ENCODE measurements at regions not wholly inside any gene's neighbourhood (a gene's known extent, or its start where the extent isn't known, plus 50 kb on each side); places are given as distances from the start of the nearest gene placed in this dataset.

GRCh38 chr17:77666881-77667395 lies 291.6 kb upstream of the TNRC6C start:
- WGBS (ENCODE audit: insufficient coverage, insufficient read length) = no CpG with 5 or more reads among the region's 7 CpGs
- no peaks in the 10 kb centered on the region for H3K36me3 ChIP-seq (ENCODE audit: control insufficient read depth, insufficient read depth, low read length)
- H3K27ac ChIP-seq (ENCODE audit: low read length) = no peak overlapping the region
- H3K4me3 ChIP-seq (ENCODE audit: low read length) = no peak overlapping the region
- H3K27me3 ChIP-seq (ENCODE audit: control insufficient read depth, insufficient read depth, low read length) = no peaks in the 10 kb centered on the region
- DNase-seq (ENCODE audit: low read depth, low spot score) = no peak
- H3K9me3 ChIP-seq (ENCODE audit: control insufficient read depth, insufficient read depth, low read length) = peaks cover 1% of the 10 kb centered on the region; the same call in 1 of the 2 replicates
- H3K4me1 ChIP-seq (ENCODE audit: control insufficient read depth, insufficient read depth, low read length) = no peaks in the 10 kb centered on the region

DNA sequence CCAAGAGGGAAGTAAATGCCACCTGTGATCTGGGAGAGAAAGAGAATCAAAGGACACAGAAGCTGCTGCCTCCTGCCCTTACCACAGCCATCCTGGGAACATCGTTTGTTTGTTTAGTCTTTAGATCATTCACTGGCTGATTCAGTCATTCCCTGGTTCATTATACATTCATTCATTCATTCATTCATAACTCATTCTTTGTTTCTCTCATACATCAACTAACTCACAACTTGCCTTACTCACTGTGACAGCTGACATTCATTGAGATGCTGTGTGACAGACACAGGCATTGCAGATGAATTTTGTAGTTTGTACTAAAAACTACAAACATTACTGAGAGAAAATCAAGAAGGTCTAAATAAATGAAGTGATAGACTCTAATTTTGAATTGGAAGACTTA lies 291.0 kb upstream of the TNRC6C start:
- no peak for DNase-seq (ENCODE audit: low read depth, low spot score)
- Histone ChIP-seq H3K9me3 (ENCODE audit: control insufficient read depth, insufficient read depth, low read length) (peaks cover 1% of the 10 kb centered on the region; the same call in 1 of the 2 replicates), H3K27me3 (ENCODE audit: control insufficient read depth, insufficient read depth, low read length) (no peaks in the 10 kb centered on the region), H3K27ac (ENCODE audit: low read length) (no peak overlapping the region), H3K36me3 (ENCODE audit: control insufficient read depth, insufficient read depth, low read length) (no peaks in the 10 kb centered on the region), H3K4me1 (ENCODE audit: control insufficient read depth, insufficient read depth, low read length) (no peaks in the 10 kb centered on the region), H3K4me3 (ENCODE audit: low read length) (no peak overlapping the region)
- WGBS (ENCODE audit: insufficient coverage, insufficient read length) = no CpG with 5 or more reads among the region's 1 CpG

- Histone ChIP-seq H3K4me3 (ENCODE audit: low read length) (no peak overlapping the region), H3K9me3 (ENCODE audit: control insufficient read depth, insufficient read depth, low read length) (peaks cover 1% of the 10 kb centered on the region; the same call in 1 of the 2 replicates), H3K4me1 (ENCODE audit: control insufficient read depth, insufficient read depth, low read length) (no peaks in the 10 kb centered on the region), H3K36me3 (ENCODE audit: control insufficient read depth, insufficient read depth, low read length) (no peaks in the 10 kb centered on the region), H3K27ac (ENCODE audit: low read length) (no peak overlapping the region), H3K27me3 (ENCODE audit: control insufficient read depth, insufficient read depth, low read length) (no peaks in the 10 kb centered on the region)
- no CpG with 5 or more reads among the region's 2 CpGs for WGBS (ENCODE audit: insufficient coverage, insufficient read length)
- DNase-seq (ENCODE audit: low read depth, low spot score) = no peak
Observed at GRCh38 chr17:77668518-77668917, 290.0 kb upstream of the TNRC6C start.

DNA sequence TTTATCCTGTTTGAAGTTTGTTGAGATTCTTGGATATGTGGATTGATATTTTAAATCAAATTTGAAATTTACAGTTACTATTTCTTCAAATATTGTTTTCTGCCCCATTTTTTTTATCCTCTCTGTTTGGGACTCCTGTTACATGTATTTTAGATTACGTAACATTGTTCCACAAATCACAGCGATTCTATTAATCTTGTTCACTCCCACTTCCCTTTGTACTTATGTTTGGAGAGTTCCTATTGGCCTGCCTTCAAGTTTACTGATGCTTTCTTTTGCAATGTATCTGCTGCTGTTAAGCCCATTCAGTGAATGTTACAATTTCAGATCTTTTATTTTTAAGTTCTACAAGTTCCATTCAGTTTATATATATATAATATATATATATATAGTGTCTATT lies 288.3 kb upstream of the TNRC6C start:
- no peak overlapping the region for H3K4me3 ChIP-seq (ENCODE audit: low read length)
- WGBS (ENCODE audit: insufficient coverage, insufficient read length) = no CpG with 5 or more reads among the region's 2 CpGs
- H3K27me3 ChIP-seq (ENCODE audit: control insufficient read depth, insufficient read depth, low read length) = no peaks in the 10 kb centered on the region
- H3K36me3 ChIP-seq (ENCODE audit: control insufficient read depth, insufficient read depth, low read length) = no peaks in the 10 kb centered on the region
- DNase-seq (ENCODE audit: low read depth, low spot score) = no peak
- peaks cover 1% of the 10 kb centered on the region; the same call in 1 of the 2 replicates for H3K9me3 ChIP-seq (ENCODE audit: control insufficient read depth, insufficient read depth, low read length)
- no peak overlapping the region for H3K27ac ChIP-seq (ENCODE audit: low read length)
- no peaks in the 10 kb centered on the region for H3K4me1 ChIP-seq (ENCODE audit: control insufficient read depth, insufficient read depth, low read length)

GRCh38 chr17:77674358-77674757 lies 284.1 kb upstream of the TNRC6C start:
- no CpG with 5 or more reads among the region's 11 CpGs for WGBS (ENCODE audit: insufficient coverage, insufficient read length)
- no peaks in the 10 kb centered on the region for H3K36me3 ChIP-seq (ENCODE audit: control insufficient read depth, insufficient read depth, low read length)
- DNase-seq (ENCODE audit: low read depth, low spot score) = no peak
- no peak overlapping the region for H3K4me3 ChIP-seq (ENCODE audit: low read length)
- H3K27me3 ChIP-seq (ENCODE audit: control insufficient read depth, insufficient read depth, low read length) = no peaks in the 10 kb centered on the region
- no peaks in the 10 kb centered on the region for H3K9me3 ChIP-seq (ENCODE audit: control insufficient read depth, insufficient read depth, low read length)
- 0 out of 2 replicates have a peak, but pooled peaks cover 1% of the 10 kb centered on the region for H3K4me1 ChIP-seq (ENCODE audit: control insufficient read depth, insufficient read depth, low read length)
- H3K27ac ChIP-seq (ENCODE audit: low read length) = no peak overlapping the region

- Histone ChIP-seq H3K27me3 (ENCODE audit: control insufficient read depth, insufficient read depth, low read length) (no peaks in the 10 kb centered on the region), H3K9me3 (ENCODE audit: control insufficient read depth, insufficient read depth, low read length) (no peaks in the 10 kb centered on the region), H3K4me3 (ENCODE audit: low read length) (no peak overlapping the region), H3K27ac (ENCODE audit: low read length) (no peak overlapping the region), H3K4me1 (ENCODE audit: control insufficient read depth, insufficient read depth, low read length) (0 out of 2 replicates have a peak, but pooled peaks cover 1% of the 10 kb centered on the region), H3K36me3 (ENCODE audit: control insufficient read depth, insufficient read depth, low read length) (no peaks in the 10 kb centered on the region)
- DNase-seq (ENCODE audit: low read depth, low spot score) = no peak
- no CpG with 5 or more reads among the region's 8 CpGs for WGBS (ENCODE audit: insufficient coverage, insufficient read length)
Observed at GRCh38 chr17:77675411-77675810, 283.1 kb upstream of the TNRC6C start.

DNA sequence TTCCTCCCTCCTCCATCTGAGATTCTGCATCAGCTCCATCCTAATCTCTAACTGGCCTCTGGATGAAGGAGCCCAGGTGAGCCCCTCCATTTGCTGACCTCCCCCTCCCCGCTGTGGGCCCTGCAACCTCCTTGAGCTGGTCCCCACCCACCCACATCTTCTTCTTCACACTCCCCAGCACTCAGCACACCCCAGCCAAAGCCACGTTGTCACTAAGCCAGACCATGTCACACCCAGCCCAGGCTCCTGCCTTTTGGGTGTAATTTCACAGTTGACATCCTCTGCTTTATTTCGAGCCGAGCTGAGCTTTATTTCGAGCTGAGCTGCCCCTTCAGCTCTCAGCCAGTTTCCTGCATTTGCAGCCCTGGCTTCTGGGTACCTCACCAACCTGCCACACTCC lies 282.7 kb upstream of the TNRC6C start:
- Histone ChIP-seq H3K27me3 (ENCODE audit: control insufficient read depth, insufficient read depth, low read length) (no peaks in the 10 kb centered on the region), H3K27ac (ENCODE audit: low read length) (no peak overlapping the region), H3K4me3 (ENCODE audit: low read length) (no peak overlapping the region), H3K36me3 (ENCODE audit: control insufficient read depth, insufficient read depth, low read length) (no peaks in the 10 kb centered on the region), H3K9me3 (ENCODE audit: control insufficient read depth, insufficient read depth, low read length) (no peaks in the 10 kb centered on the region), H3K4me1 (ENCODE audit: control insufficient read depth, insufficient read depth, low read length) (0 out of 2 replicates have a peak, but pooled peaks cover 1% of the 10 kb centered on the region)
- no CpG with 5 or more reads among the region's 5 CpGs for WGBS (ENCODE audit: insufficient coverage, insufficient read length)
- DNase-seq (ENCODE audit: low read depth, low spot score) = no peak

GRCh38 chr17:77676237-77676661 lies 282.3 kb upstream of the TNRC6C start:
- no peaks in the 10 kb centered on the region for H3K36me3 ChIP-seq (ENCODE audit: control insufficient read depth, insufficient read depth, low read length)
- no peaks in the 10 kb centered on the region for H3K27me3 ChIP-seq (ENCODE audit: control insufficient read depth, insufficient read depth, low read length)
- no peaks in the 10 kb centered on the region for H3K9me3 ChIP-seq (ENCODE audit: control insufficient read depth, insufficient read depth, low read length)
- no peak overlapping the region for H3K4me3 ChIP-seq (ENCODE audit: low read length)
- WGBS (ENCODE audit: insufficient coverage, insufficient read length) = no CpG with 5 or more reads among the region's 23 CpGs
- no peak overlapping the region for H3K27ac ChIP-seq (ENCODE audit: low read length)
- no peak for DNase-seq (ENCODE audit: low read depth, low spot score)
- 0 out of 2 replicates have a peak, but pooled peaks cover 1% of the 10 kb centered on the region for H3K4me1 ChIP-seq (ENCODE audit: control insufficient read depth, insufficient read depth, low read length)

DNA sequence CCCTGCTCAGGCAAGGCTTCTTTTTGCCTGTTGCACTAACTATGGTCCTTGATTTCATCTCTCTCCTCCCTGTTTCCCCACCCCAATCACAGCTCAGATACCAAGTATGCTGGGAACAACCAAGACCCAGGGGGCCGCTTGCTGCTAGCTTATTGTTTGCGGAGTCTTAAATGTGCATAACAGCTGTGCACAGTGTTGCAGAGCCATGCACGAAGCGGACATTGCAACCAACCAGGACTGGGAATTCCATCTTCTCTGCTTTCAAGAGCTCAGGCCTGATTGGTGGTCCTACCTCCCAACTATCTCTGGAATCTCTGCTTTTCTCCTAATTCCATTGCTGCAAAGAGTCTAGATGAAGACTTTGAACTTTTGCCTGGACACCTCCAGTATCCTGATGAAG lies 281.3 kb upstream of the TNRC6C start:
- H3K27me3 ChIP-seq (ENCODE audit: control insufficient read depth, insufficient read depth, low read length) = no peaks in the 10 kb centered on the region
- H3K9me3 ChIP-seq (ENCODE audit: control insufficient read depth, insufficient read depth, low read length) = no peaks in the 10 kb centered on the region
- H3K4me3 ChIP-seq (ENCODE audit: low read length) = no peak overlapping the region
- H3K36me3 ChIP-seq (ENCODE audit: control insufficient read depth, insufficient read depth, low read length) = no peaks in the 10 kb centered on the region
- no peak overlapping the region for H3K27ac ChIP-seq (ENCODE audit: low read length)
- DNase-seq (ENCODE audit: low read depth, low spot score) = no peak
- 0 out of 2 replicates have a peak, but pooled peaks cover 1% of the 10 kb centered on the region for H3K4me1 ChIP-seq (ENCODE audit: control insufficient read depth, insufficient read depth, low read length)
- no CpG with 5 or more reads among the region's 4 CpGs for WGBS (ENCODE audit: insufficient coverage, insufficient read length)

GRCh38 chr17:77677630-77678029 lies 280.9 kb upstream of the TNRC6C start:
- no peak for DNase-seq (ENCODE audit: low read depth, low spot score)
- no peaks in the 10 kb centered on the region for H3K9me3 ChIP-seq (ENCODE audit: control insufficient read depth, insufficient read depth, low read length)
- H3K4me1 ChIP-seq (ENCODE audit: control insufficient read depth, insufficient read depth, low read length) = 0 out of 2 replicates have a peak, but pooled peaks cover 1% of the 10 kb centered on the region
- WGBS (ENCODE audit: insufficient coverage, insufficient read length) = no CpG with 5 or more reads among the region's 13 CpGs
- no peak overlapping the region for H3K4me3 ChIP-seq (ENCODE audit: low read length)
- H3K27me3 ChIP-seq (ENCODE audit: control insufficient read depth, insufficient read depth, low read length) = no peaks in the 10 kb centered on the region
- no peaks in the 10 kb centered on the region for H3K36me3 ChIP-seq (ENCODE audit: control insufficient read depth, insufficient read depth, low read length)
- H3K27ac ChIP-seq (ENCODE audit: low read length) = no peak overlapping the region

DNA sequence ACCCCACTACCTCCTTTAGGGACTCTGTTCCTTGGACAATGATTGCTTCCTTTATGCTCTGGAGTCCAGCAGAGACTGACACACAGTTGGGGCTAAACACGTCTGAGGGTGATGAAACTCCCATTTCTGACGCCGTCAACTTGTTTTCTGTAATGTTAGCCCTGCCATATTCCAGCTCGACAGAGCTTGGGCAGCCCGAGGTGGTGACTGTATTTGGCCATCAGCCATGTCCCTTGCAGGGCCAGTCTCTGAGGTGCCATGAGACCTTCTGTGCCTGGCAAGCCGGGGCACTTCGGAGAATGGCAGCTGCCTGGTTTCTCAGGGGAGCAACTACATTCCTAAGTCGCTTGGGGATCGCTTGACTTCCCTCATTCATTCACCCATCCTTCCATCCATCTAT lies 278.9 kb upstream of the TNRC6C start:
- no peaks in the 10 kb centered on the region for H3K27me3 ChIP-seq (ENCODE audit: control insufficient read depth, insufficient read depth, low read length)

More for the DNA sequence above, 278.9 kb upstream of the TNRC6C start:
- no CpG with 5 or more reads among the region's 9 CpGs for WGBS (ENCODE audit: insufficient coverage, insufficient read length)
- H3K36me3 ChIP-seq (ENCODE audit: control insufficient read depth, insufficient read depth, low read length) = no peaks in the 10 kb centered on the region
- DNase-seq (ENCODE audit: low read depth, low spot score) = no peak
- H3K4me3 ChIP-seq (ENCODE audit: low read length) = no peak overlapping the region
- 0 out of 2 replicates have a peak, but pooled peaks cover 1% of the 10 kb centered on the region for H3K4me1 ChIP-seq (ENCODE audit: control insufficient read depth, insufficient read depth, low read length)
- no peak overlapping the region for H3K27ac ChIP-seq (ENCODE audit: low read length)
- no peaks in the 10 kb centered on the region for H3K9me3 ChIP-seq (ENCODE audit: control insufficient read depth, insufficient read depth, low read length)

All from iPS DF 6.9 (cell line).